Urinary bladder (tissue), 3 donors: ENCODE measurements at regions not wholly inside any gene's neighbourhood (a gene's known extent, or its start where the extent isn't known, plus 50 kb on each side); places are given as distances from the start of the nearest gene placed in this dataset.
"Not testable (repeated sequence)": the region's sequence is repeated elsewhere in the genome, so short reads cannot be mapped to it uniquely, and the experiment has no call there.

Experiments used
- DNase-seq: peaks from one replicate; pipeline ENCODE4 v3.0.0-alpha.2; 2015; ENCODE audit errors: extremely low spot score
- H3K27ac ChIP-seq: one replicate; pipeline ENCODE4 v1.5.1; 2013; ENCODE audit warnings: low read depth, mild to moderate bottlenecking, moderate library complexity
- H3K36me3 ChIP-seq: one replicate; pipeline ENCODE4 v1.6.1; 2013; ENCODE audit warnings: mild to moderate bottlenecking, moderate library complexity; ENCODE audit not compliant: insufficient read depth
- H3K4me1 ChIP-seq: one replicate; pipeline ENCODE4 v1.6.1; 2013; ENCODE audit warnings: mild to moderate bottlenecking, moderate library complexity; ENCODE audit not compliant: insufficient read depth
- H3K4me3 ChIP-seq: one replicate; pipeline ENCODE4 v1.5.1; 2013; ENCODE audit warnings: low read depth, low read length
- WGBS: extraction: QIAGEN DNeasy Blood & Tissue Kit; methylation state at CpG from one replicate; pipeline ENCODE4 v1.1.7; 2013; 5-methylcytosine and 5-hydroxymethylcytosine counted together
- donor health status: healthy with polysubstance abuse.
- donor health status: healthy.

- 93% methylated on average over 1 of the region's 1 CpG for WGBS
- H3K27ac ChIP-seq: no peak overlapping the region
- H3K4me1 ChIP-seq: no peaks in the 10 kb centered on the region
- H3K4me3 ChIP-seq: no peak overlapping the region
- no peak for DNase-seq
- H3K36me3 ChIP-seq: no peaks in the 10 kb centered on the region
Observed at GRCh38 chr1:82392946-82393345, 592.2 kb downstream of the ADGRL2 start.

- Histone ChIP-seq H3K4me1 (no peaks in the 10 kb centered on the region), H3K27ac (no peak overlapping the region), H3K4me3 (no peak overlapping the region), H3K36me3 (no peaks in the 10 kb centered on the region)
- DNase-seq: no peak
- WGBS: 81% methylated on average over 2 of the region's 2 CpGs
Observed at GRCh38 chr1:82392513-82392912, 591.8 kb downstream of the ADGRL2 start.

- Histone ChIP-seq H3K36me3 (no peaks in the 10 kb centered on the region), H3K4me3 (no peak overlapping the region), H3K4me1 (no peaks in the 10 kb centered on the region), H3K27ac (no peak overlapping the region)
- no peak for DNase-seq
- WGBS: 95% methylated on average over 2 of the region's 2 CpGs
Observed at GRCh38 chr1:82391712-82392111, 591.0 kb downstream of the ADGRL2 start.

GRCh38 chr1:82390627-82391026 lies 589.9 kb downstream of the ADGRL2 start:
- Histone ChIP-seq H3K36me3 (no peaks in the 10 kb centered on the region), H3K4me1 (no peaks in the 10 kb centered on the region), H3K27ac (no peak overlapping the region), H3K4me3 (no peak overlapping the region)
- 90% methylated on average over 1 of the region's 1 CpG for WGBS
- no peak for DNase-seq

DNA sequence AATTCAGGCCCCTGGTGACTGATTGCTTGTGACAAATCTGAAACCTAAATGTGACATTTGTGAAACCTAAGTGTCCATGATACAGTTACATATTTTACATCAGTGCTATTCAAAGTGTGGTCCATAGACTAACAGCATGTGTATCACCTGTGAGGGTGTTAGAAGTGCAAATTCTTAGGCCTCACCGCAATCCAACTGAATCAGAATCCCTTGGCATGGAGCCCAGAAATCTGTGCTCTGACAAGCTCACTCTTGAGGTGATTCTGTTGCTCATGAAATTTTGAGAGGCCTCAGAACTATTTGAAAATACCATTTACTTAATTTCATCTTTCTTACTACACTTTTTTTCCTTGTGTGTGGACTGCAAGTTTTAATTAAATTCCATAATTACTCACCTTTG lies 587.9 kb downstream of the ADGRL2 start:
- H3K36me3 ChIP-seq: no peaks in the 10 kb centered on the region
- no peak overlapping the region for H3K27ac ChIP-seq
- WGBS: 83% methylated on average over 1 of the region's 1 CpG
- DNase-seq: no peak
- no peak overlapping the region for H3K4me3 ChIP-seq
- no peaks in the 10 kb centered on the region for H3K4me1 ChIP-seq

GRCh38 chr1:82387012-82387366 lies 586.3 kb downstream of the ADGRL2 start:
- H3K4me1 ChIP-seq: no peaks in the 10 kb centered on the region

DNA sequence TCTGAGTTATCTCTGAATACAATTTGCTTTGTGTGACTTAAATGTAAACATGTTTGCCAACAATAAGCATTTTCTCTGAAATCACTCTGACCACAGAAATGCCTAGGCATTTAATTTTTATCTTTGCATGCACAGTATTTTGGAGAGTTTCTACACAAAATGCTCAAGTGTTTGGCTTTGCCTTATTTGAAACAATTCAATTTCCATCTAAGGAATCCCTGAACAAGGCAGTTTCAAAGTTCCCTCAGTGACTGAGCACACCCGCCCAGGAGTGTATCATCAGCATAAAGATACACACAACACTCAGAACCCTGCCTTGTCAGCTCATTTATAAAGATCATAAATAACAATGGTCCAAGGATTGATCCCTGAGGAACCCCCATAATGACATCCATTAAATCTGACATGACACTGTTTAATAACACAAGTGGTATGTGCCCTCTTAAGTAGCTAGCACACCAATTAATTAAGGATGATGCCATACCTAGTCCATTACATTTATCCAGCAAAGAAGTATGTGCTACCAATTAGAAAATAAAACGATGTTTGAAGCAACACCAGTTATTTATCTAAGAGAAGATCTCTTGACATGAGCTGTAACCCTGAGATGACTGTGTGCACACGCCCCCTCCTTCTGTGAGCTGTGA lies 585.8 kb downstream of the ADGRL2 start:
- Histone ChIP-seq H3K4me1 (no peaks in the 10 kb centered on the region), H3K4me3 (no peak overlapping the region), H3K27ac (no peak overlapping the region), H3K36me3 (no peaks in the 10 kb centered on the region)
- DNase-seq: no peak
- 76% methylated on average over 3 of the region's 3 CpGs for WGBS

More at GRCh38 chr1:82387012-82387366, 586.3 kb downstream of the ADGRL2 start:
- no peak overlapping the region for H3K27ac ChIP-seq
- H3K4me3 ChIP-seq: no peak overlapping the region
- H3K36me3 ChIP-seq: no peaks in the 10 kb centered on the region
- no peak for DNase-seq
- WGBS: 64% methylated on average over 2 of the region's 2 CpGs

DNA sequence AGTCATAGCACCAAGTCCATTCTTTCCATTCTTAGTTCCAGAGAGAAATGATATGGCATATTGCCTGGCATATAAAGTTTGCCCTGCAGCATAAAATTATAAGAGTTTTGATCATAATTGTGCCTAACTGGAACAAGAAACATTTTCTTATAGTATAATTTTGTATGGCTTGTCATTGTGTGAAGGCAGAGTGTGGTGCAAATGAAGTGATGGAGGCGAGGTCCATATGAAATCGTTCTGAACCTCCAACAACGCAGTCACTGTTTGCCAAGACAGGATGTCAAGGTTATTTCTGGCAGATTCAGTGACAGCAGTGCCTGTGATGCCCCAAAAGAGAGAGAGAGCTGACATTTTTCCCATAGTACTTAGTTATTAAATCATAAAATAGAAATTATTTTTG lies 584.0 kb downstream of the ADGRL2 start:
- Histone ChIP-seq H3K4me3 (no peak overlapping the region), H3K4me1 (no peaks in the 10 kb centered on the region), H3K27ac (no peak overlapping the region), H3K36me3 (no peaks in the 10 kb centered on the region)
- no peak for DNase-seq
- 75% methylated on average over 3 of the region's 3 CpGs for WGBS

GRCh38 chr1:82377201-82377884 lies 576.6 kb downstream of the ADGRL2 start:
- 85% methylated on average over 5 of the region's 5 CpGs for WGBS
- Histone ChIP-seq H3K27ac (no peak overlapping the region), H3K36me3 (no peaks in the 10 kb centered on the region), H3K4me3 (no peak overlapping the region), H3K4me1 (no peaks in the 10 kb centered on the region)
- no peak for DNase-seq

GRCh38 chr1:82373710-82374109 lies 573.0 kb downstream of the ADGRL2 start:
- no peak for DNase-seq
- no peaks in the 10 kb centered on the region for H3K36me3 ChIP-seq
- no peak overlapping the region for H3K4me3 ChIP-seq
- no peaks in the 10 kb centered on the region for H3K4me1 ChIP-seq
- WGBS: over 99% methylated on average over 2 of the region's 2 CpGs
- no peak overlapping the region for H3K27ac ChIP-seq

- no peak for DNase-seq
- Histone ChIP-seq H3K4me3 (no peak overlapping the region), H3K27ac (no peak overlapping the region), H3K36me3 (no peaks in the 10 kb centered on the region), H3K4me1 (no peaks in the 10 kb centered on the region)
- WGBS: 42% methylated on average over 3 of the region's 3 CpGs
Observed at GRCh38 chr1:82371844-82372498, 571.2 kb downstream of the ADGRL2 start.

GRCh38 chr1:82367456-82367855 lies 566.7 kb downstream of the ADGRL2 start:
- Histone ChIP-seq H3K4me1 (no peaks in the 10 kb centered on the region), H3K27ac (no peak overlapping the region), H3K36me3 (no peaks in the 10 kb centered on the region), H3K4me3 (no peak overlapping the region)
- WGBS: 97% methylated on average over 2 of the region's 2 CpGs
- no peak for DNase-seq

DNA sequence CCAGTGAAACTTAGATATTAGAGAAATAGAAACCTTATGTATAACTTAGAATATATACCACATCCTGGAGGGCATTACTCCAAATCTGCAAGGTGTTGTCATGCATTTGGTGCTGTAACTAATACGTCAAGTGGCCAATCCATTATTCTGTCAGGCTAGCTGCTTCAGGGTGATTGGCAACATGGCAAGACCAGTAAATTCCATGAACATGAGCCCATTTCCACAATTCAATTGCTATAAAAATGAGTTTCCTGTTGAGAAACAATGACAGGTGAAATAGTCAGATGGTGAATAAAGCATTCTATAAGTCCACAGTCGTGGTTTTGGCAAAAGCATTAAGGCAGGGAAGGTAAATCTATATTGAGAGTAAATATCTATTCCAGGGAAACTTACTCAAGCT lies 566.0 kb downstream of the ADGRL2 start:
- no peaks in the 10 kb centered on the region for H3K4me1 ChIP-seq
- H3K27ac ChIP-seq: no peak overlapping the region
- H3K36me3 ChIP-seq: no peaks in the 10 kb centered on the region
- H3K4me3 ChIP-seq: no peak overlapping the region
- WGBS: 90% methylated on average over 2 of the region's 2 CpGs
- no peak for DNase-seq

- not testable (repeated sequence) for H3K27ac ChIP-seq
- 78% methylated on average over 5 of the region's 5 CpGs for WGBS
Observed at GRCh38 chr1:82359541-82359940, 558.8 kb downstream of the ADGRL2 start.

More at GRCh38 chr1:82359541-82359940, 558.8 kb downstream of the ADGRL2 start:
- not testable (repeated sequence) for H3K4me3 ChIP-seq, H3K36me3 ChIP-seq, H3K4me1 ChIP-seq, DNase-seq
